Panc1 (cell line): ENCODE measurements at regions not wholly inside any gene's neighbourhood (a gene's known extent, or its start where the extent isn't known, plus 50 kb on each side); places are given as distances from the start of the nearest gene placed in this dataset.
A peak's percentile ranks its signal among the peaks of the same experiment; 100 is the strongest.

ENCODE experiments used
- ATAC-seq: fragments of 200-7000 bp; cut with Tn5 transposase; 2 replicates; pipeline ENCODE4 v1.9.1; 2020; ENCODE audit warnings: mild to moderate bottlenecking, moderate library complexity
- BruUV-seq: library from RNA; stranded (reverse); fragments of 400-500 nt; replicated peaks from 2 replicates; lab custom pipeline; 2021; lab: Mats Ljungman, UMichigan
- CTCF ChIA-PET: fragments of 300-600 bp; sonication (Branson Sonifier 250); formaldehyde crosslinking; loops from one replicate; lab custom pipeline; 2022; ENCODE audit warnings: antibody characterized with exemption; lab: Charles Lee
- POLR2A ChIA-PET: fragments of 300-600 bp; sonication (Branson Sonifier 250); formaldehyde crosslinking; loops from one replicate; lab custom pipeline; 2022; ENCODE audit warnings: antibody characterized with exemption; lab: Charles Lee
- DNase-seq: peaks from one replicate; pipeline ENCODE4 v3.0.0-alpha.2; 2010; ENCODE audit warnings: low read depth, low spot score
- H3K27ac ChIP-seq: 2 replicates; pipeline ENCODE4 v1.5.1; 2011; ENCODE audit warnings: mild to moderate bottlenecking, low read length, inconsistent platforms
- H3K27me3 ChIP-seq: fragments of 200-500 bp; sonication (Bioruptor generic); 2 replicates; pipeline ENCODE4 v1.6.0; 2014; ENCODE audit warnings: low read length, inconsistent platforms; ENCODE audit not compliant: control insufficient read depth, insufficient read depth
- H3K36me3 ChIP-seq: fragments of 200-500 bp; sonication (Bioruptor generic); 2 replicates; pipeline ENCODE4 v1.5.1; 2014; ENCODE audit warnings: inconsistent platforms, mild to moderate bottlenecking, low read length, moderate library complexity; ENCODE audit not compliant: control insufficient read depth, insufficient read depth
- H3K4me1 ChIP-seq: 2 replicates; pipeline ENCODE4 v1.5.1; 2011; ENCODE audit warnings: inconsistent platforms, mild to moderate bottlenecking, low read length, moderate library complexity; ENCODE audit not compliant: control insufficient read depth, insufficient read depth
- H3K4me3 ChIP-seq, 2 experiments: 2 replicates each; pipeline ENCODE4 v1.5.1; 2011 to 2012; ENCODE audit warnings: low read depth in 2 of 2, low read length in 2 of 2, mild to moderate bottlenecking in 2 of 2, inconsistent platforms in 1 of 2, moderate library complexity in 1 of 2
- H3K9me3 ChIP-seq: fragments of 200-500 bp; sonication (Bioruptor generic); 2 replicates; pipeline ENCODE4 v1.5.1; 2014; ENCODE audit warnings: low read depth, mild to moderate bottlenecking, inconsistent platforms, low read length, moderate library complexity; ENCODE audit not compliant: control insufficient read depth, insufficient read depth
- CTCF ChIP-seq: fragments of 450-650 bp; IDR thresholded peaks from 2 replicates; pipeline ENCODE4 v1.5.1; 2017; ENCODE audit warnings: mild to moderate bottlenecking
- POLR2AphosphoS5 ChIP-seq: IDR thresholded peaks from 2 replicates; pipeline ENCODE4 v1.6.1; 2012; ENCODE audit warnings: mild to moderate bottlenecking, low read depth, low read length, moderate library complexity
- REST ChIP-seq, 2 experiments: IDR thresholded peaks; 2 replicates each; pipeline ENCODE4 v1.6.1; 2011 to 2012; ENCODE audit warnings: low read depth in 2 of 2, control low read depth in 1 of 2, low read length in 1 of 2, mild to moderate bottlenecking in 1 of 2, moderate library complexity in 1 of 2; ENCODE audit not compliant: insufficient read depth in 1 of 2
- SIN3A ChIP-seq: IDR thresholded peaks from 2 replicates; pipeline ENCODE4 v1.6.1; 2012; ENCODE audit warnings: low read depth, mild to moderate bottlenecking, low read length, moderate library complexity, borderline replicate concordance; ENCODE audit not compliant: insufficient read depth
- TCF7L2 ChIP-seq: IDR thresholded peaks from 2 replicates; pipeline ENCODE4 v1.6.1; 2011; ENCODE audit warnings: mild to moderate bottlenecking, low read depth, low read length, inconsistent platforms
- in situ Hi-C: cut with HindIII; loops from 2 replicates; pipeline ENCODE4 v1.10.0; 2016; ENCODE audit warnings: low sequenced_read_pairs, low pct_unique_long_range_greater_than_20kb
- intact Hi-C: fragments of 100-400 bp; cut with micrococcal nuclease; formaldehyde crosslinking; loops from one replicate; pipeline ENCODE4 v1.10.0; 2022; ENCODE audit not compliant: unreplicated experiment

- Histone ChIP-seq H3K36me3 (no peaks in the 10 kb centered on the region), H3K9me3 (no peaks in the 10 kb centered on the region), H3K4me1 (no peaks in the 10 kb centered on the region), H3K4me3 (no peak overlapping the region), H3K27me3 (no peaks in the 10 kb centered on the region), H3K27ac (no peak overlapping the region)
- CTCF ChIA-PET = no interaction called here
- intact Hi-C loops = no loop called here
- DNase-seq (no peak), ATAC-seq (no peak)
- TF ChIP-seq SIN3A = no peak
- peak; percentile 10; the same call in 1 of the 2 replicates for TF ChIP-seq CTCF
- TF ChIP-seq POLR2AphosphoS5 = no peak
- in situ Hi-C loops = no loop called here
- POLR2A ChIA-PET = no interaction called here
- BruUV-seq = no TSS peak
Measured at GRCh38 chr5:175133185-175133584, 310.8 kb downstream of the DRD1 start.

- Histone ChIP-seq H3K9me3 (no peaks in the 10 kb centered on the region), H3K4me1 (no peaks in the 10 kb centered on the region), H3K4me3 (no peak overlapping the region), H3K36me3 (no peaks in the 10 kb centered on the region), H3K27me3 (no peaks in the 10 kb centered on the region), H3K27ac (no peak overlapping the region)
- TF ChIP-seq SIN3A = no peak
- no peak for TF ChIP-seq CTCF
- TF ChIP-seq TCF7L2 = no peak
- no peak for TF ChIP-seq POLR2AphosphoS5
- no peak for TF ChIP-seq REST (IDR thresholded peaks at IDR 0.05; ENCODE audit: insufficient read depth in 1 of 2, low read depth in 2 of 2, low read length in 1 of 2)
- ATAC-seq = no peak
- DNase-seq = no peak
- in situ Hi-C loops (no loop called here), intact Hi-C loops (no loop called here)
- BruUV-seq = no TSS peak
- POLR2A ChIA-PET = no interaction called here
- CTCF ChIA-PET = no interaction called here
Measured at GRCh38 chr5:175131432-175131831, 312.6 kb downstream of the DRD1 start.

GRCh38 chr5:175129619-175130018 lies 314.4 kb downstream of the DRD1 start:
- Histone ChIP-seq H3K27me3 (no peaks in the 10 kb centered on the region), H3K9me3 (no peaks in the 10 kb centered on the region), H3K27ac (no peak overlapping the region), H3K4me1 (no peaks in the 10 kb centered on the region), H3K4me3 (no peak overlapping the region), H3K36me3 (no peaks in the 10 kb centered on the region)
- in situ Hi-C loops (no loop called here), intact Hi-C loops (no loop called here)
- ATAC-seq (no peak), DNase-seq (no peak)
- POLR2A ChIA-PET = no interaction called here
- BruUV-seq = no TSS peak
- no peak for TF ChIP-seq CTCF
- TF ChIP-seq TCF7L2 = no peak
- no peak for TF ChIP-seq POLR2AphosphoS5
- no peak for TF ChIP-seq REST (IDR thresholded peaks at IDR 0.05; ENCODE audit: insufficient read depth in 1 of 2, low read depth in 2 of 2, low read length in 1 of 2)
- no peak for TF ChIP-seq SIN3A
- CTCF ChIA-PET = no interaction called here
